Peyer's patch (tissue), 4 donors: ENCODE measurements at regions not wholly inside any gene's neighbourhood (a gene's known extent, or its start where the extent isn't known, plus 50 kb on each side); places are given as distances from the start of the nearest gene placed in this dataset.

Experiments used
- DNase-seq, 3 donors: peaks; one replicate each; pipeline ENCODE4 v3.0.0-alpha.2; 2017 to 2019
- H3K27ac ChIP-seq, 4 donors: fragments of 200-600 bp; sonication (generic); one replicate each; pipeline ENCODE4 v1.5.1; 2016 to 2019
- H3K27me3 ChIP-seq, 2 donors: fragments of 200-600 bp; sonication (generic); one replicate each; pipeline ENCODE4 v1.5.1; 2019
- H3K36me3 ChIP-seq, 3 donors: fragments of 200-600 bp; sonication (generic); one replicate each; pipeline ENCODE4 v1.5.1; 2016 to 2019
- H3K4me1 ChIP-seq, 4 donors: fragments of 200-600 bp; sonication (generic); one replicate each; pipeline ENCODE4 v1.5.1; 2016 to 2019
- H3K4me3 ChIP-seq, 4 donors: fragments of 200-600 bp; sonication (generic); 1 replicate in 3 of 4; 2 replicates in 1 of 4; pipeline ENCODE4 v1.5.1; 2016 to 2019; ENCODE audit warnings: mild to moderate bottlenecking in 1 of 4
- H3K9me3 ChIP-seq, 4 donors: fragments of 200-600 bp; sonication (generic); one replicate each; pipeline ENCODE4 v1.5.1; 2016 to 2019; ENCODE audit warnings: mild to moderate bottlenecking in 1 of 4
- POLR2A ChIP-seq, 2 donors: fragments of 450-650 bp; IDR thresholded peaks; one replicate each; pipeline ENCODE4 v1.5.1; 2017; ENCODE audit warnings: antibody characterized with exemption in 2 of 2, mild to moderate bottlenecking in 2 of 2, moderate library complexity in 2 of 2
- TF ChIP-seq, protein P1 (sequence below), 6 experiments: fragments of 450-650 bp in 4 of 6; fragments of 200-600 bp in 2 of 6; sonication (generic) in 1 of 6; IDR thresholded peaks; one replicate each; pipeline ENCODE4 v1.5.1; 2017 to 2019; ENCODE audit warnings: antibody characterized with exemption in 6 of 6, mild to moderate bottlenecking in 3 of 6, moderate library complexity in 1 of 6

- Histone ChIP-seq H3K27ac (no peak overlapping the region), H3K4me3 (no peak overlapping the region), H3K27me3 (no peaks in the 10 kb centered on the region), H3K4me1 (peaks cover 0 to under 1% (median 0%) of the 10 kb centered on the region in 4 donors), H3K36me3 (no peaks in the 10 kb centered on the region), H3K9me3 (no peaks in the 10 kb centered on the region)
- no peak for DNase-seq
- TF ChIP-seq POLR2A (IDR thresholded peaks at IDR 0.05), result no peak
- TF ChIP-seq, protein P1, sequence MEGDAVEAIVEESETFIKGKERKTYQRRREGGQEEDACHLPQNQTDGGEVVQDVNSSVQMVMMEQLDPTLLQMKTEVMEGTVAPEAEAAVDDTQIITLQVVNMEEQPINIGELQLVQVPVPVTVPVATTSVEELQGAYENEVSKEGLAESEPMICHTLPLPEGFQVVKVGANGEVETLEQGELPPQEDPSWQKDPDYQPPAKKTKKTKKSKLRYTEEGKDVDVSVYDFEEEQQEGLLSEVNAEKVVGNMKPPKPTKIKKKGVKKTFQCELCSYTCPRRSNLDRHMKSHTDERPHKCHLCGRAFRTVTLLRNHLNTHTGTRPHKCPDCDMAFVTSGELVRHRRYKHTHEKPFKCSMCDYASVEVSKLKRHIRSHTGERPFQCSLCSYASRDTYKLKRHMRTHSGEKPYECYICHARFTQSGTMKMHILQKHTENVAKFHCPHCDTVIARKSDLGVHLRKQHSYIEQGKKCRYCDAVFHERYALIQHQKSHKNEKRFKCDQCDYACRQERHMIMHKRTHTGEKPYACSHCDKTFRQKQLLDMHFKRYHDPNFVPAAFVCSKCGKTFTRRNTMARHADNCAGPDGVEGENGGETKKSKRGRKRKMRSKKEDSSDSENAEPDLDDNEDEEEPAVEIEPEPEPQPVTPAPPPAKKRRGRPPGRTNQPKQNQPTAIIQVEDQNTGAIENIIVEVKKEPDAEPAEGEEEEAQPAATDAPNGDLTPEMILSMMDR (IDR thresholded peaks at IDR 0.05), result no peak
Measured at GRCh38 chr6:56745971-56746370, 103.3 kb upstream of the DST start.

- no peaks in the 10 kb centered on the region for H3K9me3 ChIP-seq
- no peak overlapping the region for H3K27ac ChIP-seq
- TF ChIP-seq, protein P1 (IDR thresholded peaks at IDR 0.05), result no peak
- TF ChIP-seq POLR2A (IDR thresholded peaks at IDR 0.05), result no peak
- no peak for DNase-seq
- H3K36me3 ChIP-seq, result no peaks in the 10 kb centered on the region
- no peaks in the 10 kb centered on the region for H3K27me3 ChIP-seq
- H3K4me1 ChIP-seq, result peaks cover 0 to 2% (median 0%) of the 10 kb centered on the region in 4 donors
- no peak overlapping the region for H3K4me3 ChIP-seq
Measured at GRCh38 chr6:56745081-56745480, 102.4 kb upstream of the DST start.

DNA sequence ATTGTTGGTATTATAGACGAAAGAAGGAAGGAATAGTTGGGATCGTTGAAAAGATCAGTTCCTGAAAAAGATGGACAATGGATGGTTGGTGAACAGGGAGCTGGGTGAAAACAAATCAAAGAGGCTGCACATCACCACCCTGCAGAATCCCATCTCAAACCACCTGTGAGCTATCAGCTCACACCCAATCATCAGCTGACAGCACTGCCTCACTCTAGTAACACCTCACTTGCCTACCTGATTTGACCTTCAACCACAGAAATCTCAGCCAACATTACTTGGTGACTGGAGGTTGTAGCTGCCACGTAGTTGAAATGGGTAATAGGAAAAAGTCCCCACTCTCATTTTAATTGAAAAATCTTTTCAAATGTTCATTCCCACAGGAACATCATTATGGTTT lies 101.8 kb upstream of the DST start:
- H3K27me3 ChIP-seq, result no peaks in the 10 kb centered on the region
- no peak overlapping the region for H3K27ac ChIP-seq
- no peak for DNase-seq
- H3K9me3 ChIP-seq, result no peaks in the 10 kb centered on the region
- H3K36me3 ChIP-seq, result no peaks in the 10 kb centered on the region
- no peak overlapping the region for H3K4me3 ChIP-seq
- peaks cover 0 to 2% (median 0%) of the 10 kb centered on the region in 4 donors for H3K4me1 ChIP-seq
- no peak for TF ChIP-seq POLR2A (IDR thresholded peaks at IDR 0.05)
- TF ChIP-seq, protein P1 (IDR thresholded peaks at IDR 0.05), result no peak

- Histone ChIP-seq H3K9me3 (no peaks in the 10 kb centered on the region), H3K36me3 (no peaks in the 10 kb centered on the region), H3K27me3 (no peaks in the 10 kb centered on the region), H3K4me1 (peaks cover 0 to 2% (median 0%) of the 10 kb centered on the region in 4 donors), H3K27ac (no peak overlapping the region), H3K4me3 (peak overlapping the region in 2 of 4 donors; percentile 8 to 20)
- TF ChIP-seq, protein P1 (IDR thresholded peaks at IDR 0.05), result no peak
- no peak for TF ChIP-seq POLR2A (IDR thresholded peaks at IDR 0.05)
- DNase-seq, result no peak
Measured at GRCh38 chr6:56742122-56742791, 99.6 kb upstream of the DST start.

DNA sequence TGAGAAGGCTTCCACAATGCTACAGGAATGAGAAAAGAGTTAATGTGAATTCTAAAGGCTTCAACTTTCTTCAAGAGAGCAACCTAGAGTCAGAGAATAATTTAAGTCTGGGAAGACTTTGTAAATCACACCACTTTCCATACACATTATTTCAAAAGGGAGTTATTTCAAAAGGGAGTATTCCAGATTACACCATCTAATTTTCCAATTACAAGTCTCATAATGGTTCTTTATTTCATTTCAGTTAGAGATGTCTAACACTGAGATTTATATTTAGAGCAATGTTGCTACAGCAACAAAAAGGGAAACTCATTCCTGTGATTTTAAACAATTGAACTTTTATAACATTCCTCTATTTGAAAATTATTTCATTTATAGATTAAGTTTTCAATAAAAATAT lies 98.8 kb upstream of the DST start:
- Histone ChIP-seq H3K27ac (no peak overlapping the region), H3K9me3 (no peaks in the 10 kb centered on the region), H3K4me1 (peaks cover 0 to 2% (median 0%) of the 10 kb centered on the region in 4 donors), H3K36me3 (no peaks in the 10 kb centered on the region), H3K27me3 (no peaks in the 10 kb centered on the region), H3K4me3 (no peak overlapping the region)
- no peak for DNase-seq
- no peak for TF ChIP-seq POLR2A (IDR thresholded peaks at IDR 0.05)
- TF ChIP-seq, protein P1 (IDR thresholded peaks at IDR 0.05), result no peak
